Upper lobe of left lung (tissue), 4 donors: ENCODE measurements at regions not wholly inside any gene's neighbourhood (a gene's known extent, or its start where the extent isn't known, plus 50 kb on each side); places are given as distances from the start of the nearest gene placed in this dataset.

Experiments used
- CTCF ChIP-seq, 6 experiments: fragments of 450-650 bp in 4 of 6; fragments of 200-600 bp in 2 of 6; sonication (generic) in 2 of 6; IDR thresholded peaks; one replicate each; pipeline ENCODE4 v1.5.1; 2016 to 2019; ENCODE audit warnings: antibody characterized with exemption in 6 of 6
- EP300 ChIP-seq, 4 donors: sonication (generic); formaldehyde crosslinking; IDR thresholded peaks; one replicate each; pipeline ENCODE4 v1.5.1; 2017; ENCODE audit warnings: antibody characterized with exemption in 4 of 4, control low read depth in 2 of 4
- POLR2A ChIP-seq, 4 donors: fragments of 450-650 bp; IDR thresholded peaks; one replicate each; pipeline ENCODE4 v1.5.1; 2016 to 2017; ENCODE audit warnings: antibody characterized with exemption in 4 of 4, mild to moderate bottlenecking in 2 of 4
- POLR2AphosphoS5 ChIP-seq, 2 donors: sonication (generic); formaldehyde crosslinking; IDR thresholded peaks; one replicate each; pipeline ENCODE4 v1.5.1; 2017; ENCODE audit warnings: antibody characterized with exemption in 2 of 2

DNA sequence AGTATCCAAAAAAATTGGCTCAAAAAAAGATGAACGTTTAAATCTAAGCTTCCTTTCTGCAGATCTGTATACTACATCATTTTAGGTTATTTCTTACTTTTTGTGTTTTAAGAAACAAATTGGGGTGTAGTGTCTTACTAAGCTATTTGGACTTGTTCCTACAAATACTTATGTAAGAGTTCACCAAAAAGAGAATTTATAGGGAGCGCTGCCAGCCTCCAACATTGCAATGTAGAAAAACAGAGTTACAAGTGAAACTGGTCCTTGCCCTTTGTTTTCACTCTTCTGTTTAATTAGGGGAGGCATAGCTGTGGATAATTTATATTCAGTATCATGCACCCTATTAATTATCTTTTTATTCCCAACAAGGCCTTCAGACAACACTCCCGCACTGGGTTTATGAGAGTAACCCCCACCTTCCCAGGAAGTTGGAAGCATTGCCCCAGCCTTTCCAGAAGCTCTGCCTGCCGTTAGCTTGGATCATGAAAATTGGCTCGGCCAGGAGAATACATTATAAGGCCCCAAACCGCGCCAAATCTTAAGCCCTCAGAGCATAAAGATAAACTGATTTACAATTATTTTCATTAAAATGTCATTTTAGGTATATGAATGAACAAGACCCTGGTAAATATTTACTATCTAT lies 261.8 kb upstream of the KLF6 start:
- TF ChIP-seq EP300 (IDR thresholded peaks at IDR 0.05) (no peak), CTCF (IDR thresholded peaks at IDR 0.05) (no peak), POLR2A (IDR thresholded peaks at IDR 0.05) (no peak), POLR2AphosphoS5 (IDR thresholded peaks at IDR 0.05) (no peak)
